Liver (tissue), 8 donors: ENCODE measurements at regions not wholly inside any gene's neighbourhood (a gene's known extent, or its start where the extent isn't known, plus 50 kb on each side); places are given as distances from the start of the nearest gene placed in this dataset.

Experiments used
- DNase-seq: peaks from one replicate; pipeline ENCODE4 v3.0.0-alpha.2; 2017; ENCODE audit warnings: low spot score
- H3K27ac ChIP-seq, 2 donors: one replicate each; pipeline ENCODE4 v1.7.0; 2013; ENCODE audit warnings: inconsistent platforms in 2 of 2, low read length in 2 of 2, control low read depth in 1 of 2, low read depth in 1 of 2, mild to moderate bottlenecking in 1 of 2
- H3K27me3 ChIP-seq, 4 donors: one replicate each; pipeline versions ENCODE4 v1.6.1 to v1.7.0; 2013; ENCODE audit warnings: low read length in 3 of 4, inconsistent platforms in 1 of 4, mild to moderate bottlenecking in 1 of 4, moderate library complexity in 1 of 4; ENCODE audit not compliant: control insufficient read depth in 4 of 4, insufficient read depth in 4 of 4
- H3K36me3 ChIP-seq, 4 donors: one replicate each; pipeline versions ENCODE4 v1.6.1 to v1.7.0; 2013; ENCODE audit warnings: low read length in 3 of 4, mild to moderate bottlenecking in 3 of 4, low read depth in 1 of 4, moderate library complexity in 1 of 4; ENCODE audit not compliant: control insufficient read depth in 4 of 4, insufficient read depth in 3 of 4
- H3K4me1 ChIP-seq, 4 donors: one replicate each; pipeline versions ENCODE4 v1.6.1 to v1.7.0; 2013; ENCODE audit warnings: low read length in 3 of 4, mild to moderate bottlenecking in 3 of 4, moderate library complexity in 1 of 4; ENCODE audit not compliant: control insufficient read depth in 4 of 4, insufficient read depth in 4 of 4
- H3K4me3 ChIP-seq, 3 donors: one replicate each; pipeline versions ENCODE4 v1.6.1 to v1.7.0; 2013; ENCODE audit warnings: low read length in 3 of 3, control low read depth in 1 of 3, low read depth in 1 of 3, mild to moderate bottlenecking in 1 of 3
- H3K9ac ChIP-seq, 2 donors: one replicate each; pipeline ENCODE4 v1.7.0; 2013; ENCODE audit warnings: low read length in 2 of 2, mild to moderate bottlenecking in 2 of 2, moderate library complexity in 2 of 2, control low read depth in 1 of 2, low read depth in 1 of 2
- H3K9me3 ChIP-seq, 4 donors: one replicate each; pipeline versions ENCODE4 v1.6.1 to v1.7.0; 2013; ENCODE audit warnings: low read length in 3 of 4; ENCODE audit not compliant: control insufficient read depth in 4 of 4
- ATF3 ChIP-seq: IDR thresholded peaks from 2 replicates; pipeline ENCODE4 v1.6.1; 2016; ENCODE audit warnings: antibody characterized with exemption
- CTCF ChIP-seq: fragments of 150-350 bp; IDR thresholded peaks from 2 replicates; pipeline ENCODE4 v1.5.1; 2017; ENCODE audit warnings: improper control_type of control experiment, low read depth, low read length; ENCODE audit not compliant: missing input control
- EGR1 ChIP-seq, 2 donors: IDR thresholded peaks; 2 replicates each; pipeline ENCODE4 v1.6.1; 2016 to 2018; ENCODE audit warnings: antibody characterized with exemption in 2 of 2, low read depth in 2 of 2
- FOXA1 ChIP-seq: IDR thresholded peaks from 2 replicates; pipeline ENCODE4 v1.6.1; 2016; ENCODE audit warnings: antibody characterized with exemption
- FOXA2 ChIP-seq: IDR thresholded peaks from 2 replicates; pipeline ENCODE4 v1.6.1; 2016; ENCODE audit warnings: antibody characterized with exemption
- GABPA ChIP-seq, 2 donors: IDR thresholded peaks in 1 of 2; conservative IDR thresholded peaks in 1 of 2; 2 replicates each; pipeline ENCODE4 v1.6.1; 2016; ENCODE audit warnings: antibody characterized with exemption in 2 of 2, mild to moderate bottlenecking in 1 of 2, moderate library complexity in 1 of 2
- HNF4A ChIP-seq, 2 donors: conservative IDR thresholded peaks; 2 replicates each; pipeline ENCODE4 v1.6.1; 2016; ENCODE audit warnings: antibody characterized with exemption in 2 of 2, mild to moderate bottlenecking in 2 of 2
- HNF4G ChIP-seq: IDR thresholded peaks from 2 replicates; pipeline ENCODE4 v1.6.1; 2016; ENCODE audit warnings: antibody characterized with exemption
- MAX ChIP-seq: IDR thresholded peaks from 2 replicates; pipeline ENCODE4 v1.6.1; 2016; ENCODE audit warnings: antibody characterized with exemption
- NR2F2 ChIP-seq: IDR thresholded peaks from 2 replicates; pipeline ENCODE4 v1.6.1; 2016; ENCODE audit warnings: antibody characterized with exemption
- RAD21 ChIP-seq, 2 donors: IDR thresholded peaks; 2 replicates each; pipeline ENCODE4 v1.6.1; 2016; ENCODE audit warnings: antibody characterized with exemption in 2 of 2, mild to moderate bottlenecking in 2 of 2
- REST ChIP-seq: IDR thresholded peaks from 2 replicates; pipeline ENCODE4 v1.6.1; 2016; ENCODE audit warnings: antibody characterized with exemption, mild to moderate bottlenecking
- RXRA ChIP-seq, 2 donors: IDR thresholded peaks; 2 replicates each; pipeline ENCODE4 v1.6.1; 2017 to 2018; ENCODE audit warnings: antibody characterized with exemption in 2 of 2, mild to moderate bottlenecking in 1 of 2
- SP1 ChIP-seq: IDR thresholded peaks from 2 replicates; pipeline ENCODE4 v1.6.1; 2018; ENCODE audit warnings: antibody characterized with exemption, mild to moderate bottlenecking
- TAF1 ChIP-seq: conservative IDR thresholded peaks from 2 replicates; pipeline ENCODE4 v1.6.1; 2016; ENCODE audit warnings: antibody characterized with exemption, mild to moderate bottlenecking
- YY1 ChIP-seq: IDR thresholded peaks from 2 replicates; pipeline ENCODE4 v1.6.1; 2016; ENCODE audit warnings: antibody characterized with exemption, mild to moderate bottlenecking
- ZBTB33 ChIP-seq: IDR thresholded peaks from 2 replicates; pipeline ENCODE4 v1.6.1; 2016; ENCODE audit warnings: antibody characterized with exemption
- WGBS: extraction: QIAGEN DNeasy Blood & Tissue Kit; methylation state at CpG from one replicate; pipeline ENCODE4 v1.1.7; 2013; 5-methylcytosine and 5-hydroxymethylcytosine counted together
- donor health status: healthy.
- donor health status: healthy.
- donor health status: healthy.
- donor health status: healthy.
- donor health status: healthy.

GRCh38 chr15:38680775-38681174 is 116.2 kb upstream of the RASGRP1 start (continued):
- TF ChIP-seq FOXA1: no peak
- no peak for TF ChIP-seq HNF4G

GRCh38 chr15:38682363-38682762 is 117.7 kb upstream of the RASGRP1 start:
- H3K36me3 ChIP-seq: no peaks in the 10 kb centered on the region
- H3K4me1 ChIP-seq: no peaks in the 10 kb centered on the region
- no peak overlapping the region for H3K27ac ChIP-seq
- no peak overlapping the region for H3K9ac ChIP-seq
- WGBS: 66% methylated on average over 3 of the region's 3 CpGs
- TF ChIP-seq TAF1 (no peak), SP1 (no peak)
- no peak overlapping the region for H3K4me3 ChIP-seq
- H3K27me3 ChIP-seq: no peaks in the 10 kb centered on the region
- H3K9me3 ChIP-seq: no peaks in the 10 kb centered on the region
- DNase-seq: no peak

GRCh38 chr15:38682861-38683260 is 118.2 kb upstream of the RASGRP1 start:
- no peak overlapping the region for H3K4me3 ChIP-seq
- no peaks in the 10 kb centered on the region for H3K4me1 ChIP-seq
- H3K27me3 ChIP-seq: no peaks in the 10 kb centered on the region
- no peak for DNase-seq
- H3K9ac ChIP-seq: no peak overlapping the region
- H3K36me3 ChIP-seq: no peaks in the 10 kb centered on the region
- no peaks in the 10 kb centered on the region for H3K9me3 ChIP-seq
- TF ChIP-seq FOXA2 (no peak), RAD21 (IDR thresholded peaks at IDR 0.05) (no peak), ATF3 (no peak), EGR1 (IDR thresholded peaks at IDR 0.05; ENCODE audit: low read depth in 2 of 2) (no peak), GABPA (IDR thresholded peaks at IDR 0.05 in 1 of 2, conservative IDR thresholded peaks at IDR 0.05 in 1 of 2) (no peak), REST (no peak), HNF4A (conservative IDR thresholded peaks at IDR 0.05) (no peak), CTCF (no peak), ZBTB33 (no peak), YY1 (no peak), RXRA (IDR thresholded peaks at IDR 0.05) (no peak), SP1 (no peak), TAF1 (no peak), FOXA1 (no peak), NR2F2 (no peak), MAX (no peak)
- 81% methylated on average over 2 of the region's 2 CpGs for WGBS
- no peak overlapping the region for H3K27ac ChIP-seq
